GM18502 (cell line): ENCODE measurements at regions not wholly inside any gene's neighbourhood (a gene's known extent, or its start where the extent isn't known, plus 50 kb on each side); places are given as distances from the start of the nearest gene placed in this dataset.

Source experiments
- ATAC-seq: cut with Tn5 transposase; IDR thresholded peaks from one replicate; pipeline ENCODE4 v1.9.1; 2021; ENCODE audit warnings: mild to moderate bottlenecking; ENCODE audit not compliant: unreplicated experiment, poor library complexity

DNA sequence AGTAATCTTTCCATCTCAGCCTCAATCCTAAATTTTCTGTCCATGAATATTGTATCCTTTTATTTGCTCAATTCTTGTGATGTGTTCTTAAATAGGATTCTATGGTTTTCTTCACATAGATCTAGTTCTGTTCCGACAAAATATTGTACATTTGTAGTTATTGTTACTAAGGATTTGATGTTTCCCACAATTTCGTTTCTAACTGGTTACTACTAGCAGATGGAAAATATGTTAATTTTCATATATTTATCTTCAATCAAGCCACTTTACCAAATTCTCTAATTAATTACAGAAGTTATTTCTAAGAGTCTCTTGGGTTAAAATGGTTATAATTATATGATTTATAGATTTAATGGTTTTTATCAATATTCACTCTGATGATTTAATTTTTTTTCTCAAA is 60.3 kb downstream of the SEC61B start:
- no peak for ATAC-seq

- no peak for ATAC-seq
These were observed 63.9 kb downstream of the SEC61B start for GRCh38 chr9:99285965-99286364.

GRCh38 chr9:99286536-99286935 is 64.5 kb downstream of the SEC61B start:
- ATAC-seq: no peak

- no peak for ATAC-seq
These were observed 65.6 kb downstream of the SEC61B start for GRCh38 chr9:99287641-99288040.

- ATAC-seq: no peak
These were observed 66.7 kb downstream of the SEC61B start for GRCh38 chr9:99288830-99289229.

GRCh38 chr9:99294850-99295461 is 72.9 kb downstream of the SEC61B start:
- no peak for ATAC-seq

DNA sequence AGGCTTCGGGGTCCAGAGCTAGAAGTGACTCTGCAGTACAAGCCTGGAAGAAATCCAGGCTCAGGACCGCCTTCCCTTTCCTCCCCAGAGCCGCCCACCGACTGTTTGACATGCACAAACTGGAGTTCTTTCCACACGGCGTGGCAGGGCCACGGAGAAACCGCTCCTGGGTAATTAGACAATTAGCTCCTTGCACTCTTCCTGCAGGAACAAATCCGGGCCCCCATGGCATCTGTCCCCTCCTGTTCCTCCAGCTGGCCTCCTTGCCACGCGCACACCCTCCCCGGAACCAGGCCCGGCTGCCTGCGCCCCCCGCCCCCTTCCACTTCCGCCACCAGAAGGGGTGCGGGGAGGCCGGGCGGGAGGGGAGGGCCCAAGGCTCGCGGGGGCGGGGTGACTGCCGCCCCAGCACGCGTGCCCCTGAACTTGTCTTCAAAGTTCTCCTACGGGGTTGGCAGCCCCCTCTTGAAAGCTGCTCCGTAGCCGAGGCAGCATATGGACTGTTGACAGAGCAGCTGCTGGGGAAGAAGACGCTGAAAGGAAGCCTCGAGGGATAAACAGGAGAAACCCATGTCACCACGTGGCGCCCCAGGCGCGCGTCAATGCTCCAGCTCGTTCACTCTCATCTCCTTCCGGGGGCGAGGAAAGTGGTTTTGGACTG is 74.3 kb downstream of the SEC61B start:
- no peak for ATAC-seq

- ATAC-seq: no peak
These were observed 76.5 kb downstream of the SEC61B start for GRCh38 chr9:99298614-99299013.

- ATAC-seq: no peak
These were observed 77.4 kb downstream of the SEC61B start for GRCh38 chr9:99299211-99300102.

- no peak for ATAC-seq
These were observed 78.0 kb downstream of the SEC61B start for GRCh38 chr9:99300103-99300439.

GRCh38 chr9:99300603-99301002 is 78.5 kb downstream of the SEC61B start:
- no peak for ATAC-seq

DNA sequence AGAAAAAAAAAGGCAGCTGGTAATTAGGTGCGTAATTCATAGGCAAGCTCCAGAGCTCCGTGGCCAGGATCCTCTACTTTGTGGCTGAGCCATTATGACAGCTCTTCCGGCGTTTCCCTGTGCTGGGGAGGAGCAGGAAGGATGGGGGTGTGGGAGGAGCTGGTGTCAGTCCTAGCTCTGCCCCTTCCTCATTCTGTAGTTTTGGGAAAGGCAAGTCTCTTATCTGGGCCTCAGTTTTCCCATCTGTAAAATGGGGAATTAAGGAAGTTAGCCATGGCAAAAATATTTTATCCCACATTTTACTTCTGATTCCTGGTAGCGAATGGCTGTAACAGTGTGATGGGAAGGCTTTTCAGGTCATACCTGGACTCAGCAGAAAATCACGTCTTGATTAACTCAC is 81.1 kb downstream of the SEC61B start:
- ATAC-seq: no peak

DNA sequence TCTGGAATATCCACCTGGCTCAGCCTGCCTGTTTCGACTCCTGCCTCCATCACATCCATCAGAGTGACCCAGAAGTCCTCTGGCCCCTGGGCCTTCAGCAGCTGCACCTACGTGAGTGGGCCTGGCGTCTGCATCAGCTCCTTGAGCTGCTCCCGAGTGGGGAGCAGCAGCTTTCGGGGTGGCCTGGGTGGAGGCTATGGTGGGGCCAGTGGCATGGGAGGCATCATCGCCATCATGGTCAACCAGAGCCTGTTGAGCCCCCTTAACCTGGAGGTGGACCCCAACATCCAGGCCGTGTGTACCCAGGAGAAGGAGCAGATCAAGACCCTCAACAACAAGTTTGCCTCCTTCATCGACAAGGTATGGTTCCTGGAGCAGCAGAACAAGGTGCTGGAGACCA is 83.0 kb downstream of the SEC61B start:
- no peak for ATAC-seq

DNA sequence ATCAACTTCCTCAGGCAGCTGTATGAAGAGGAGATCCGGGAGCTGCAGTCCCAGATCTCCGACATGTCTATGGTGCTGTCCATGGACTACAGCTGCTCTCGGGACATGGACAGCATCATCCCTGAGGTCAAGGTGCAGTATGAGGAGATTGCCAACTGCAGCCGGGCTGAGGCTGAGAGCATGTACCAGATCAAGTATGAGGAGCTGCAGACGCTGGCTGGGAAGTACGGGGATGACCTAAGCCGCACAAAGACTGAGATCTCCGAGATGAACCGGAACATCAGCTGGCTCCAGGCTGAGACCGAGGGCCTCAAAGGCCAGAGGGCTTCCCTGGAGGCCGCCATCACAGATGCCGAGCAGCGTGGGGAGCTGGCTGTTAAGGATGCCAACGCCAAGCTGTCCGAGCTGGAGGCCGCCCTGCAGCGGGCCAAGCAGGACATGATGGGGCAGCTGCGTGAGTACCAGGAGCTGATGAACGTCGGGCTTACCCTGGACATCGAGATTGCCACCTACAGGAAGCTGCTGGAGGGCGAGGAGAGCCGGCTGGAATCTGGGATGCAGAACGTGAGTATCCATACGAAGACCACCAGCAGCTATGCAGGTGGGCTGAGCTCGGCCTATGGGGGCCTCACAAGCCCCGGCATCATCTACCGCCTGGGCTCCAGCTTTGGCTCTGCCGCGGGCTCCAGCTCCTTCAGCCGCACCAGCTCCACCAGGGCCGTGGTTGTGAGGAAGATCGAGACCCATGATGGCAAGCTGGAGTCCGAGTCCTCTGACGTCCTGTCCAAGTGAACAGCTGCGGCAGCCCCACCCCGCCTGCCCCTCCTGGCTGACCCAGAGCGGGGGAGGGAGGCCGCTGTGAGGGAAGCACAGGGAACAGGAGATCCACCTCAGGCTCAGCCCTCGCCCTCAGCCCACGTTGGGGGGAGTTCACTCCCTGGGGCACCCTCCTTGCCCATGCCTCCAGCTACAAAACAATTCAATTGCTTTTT is 84.0 kb downstream of the SEC61B start:
- ATAC-seq: no peak

GRCh38 chr9:99307851-99308250 is 85.8 kb downstream of the SEC61B start:
- no peak for ATAC-seq

- ATAC-seq: no peak
These were observed 87.3 kb downstream of the SEC61B start for GRCh38 chr9:99309141-99309939.

- no peak for ATAC-seq
These were observed 90.7 kb downstream of the SEC61B start for GRCh38 chr9:99312736-99313135.

- ATAC-seq: no peak
These were observed 97.0 kb downstream of the SEC61B start for GRCh38 chr9:99319048-99319447.

GRCh38 chr9:99322299-99322698 is 100.2 kb downstream of the SEC61B start:
- ATAC-seq: no peak
